CD1c-positive myeloid dendritic cell (primary cell): ENCODE measurements at regions not wholly inside any gene's neighbourhood (a gene's known extent, or its start where the extent isn't known, plus 50 kb on each side); places are given as distances from the start of the nearest gene placed in this dataset.
A peak's percentile ranks its signal among the peaks of the same experiment; 100 is the strongest.
"Not testable (repeated sequence)": the region's sequence is repeated elsewhere in the genome, so short reads cannot be mapped to it uniquely, and the experiment has no call there.

Experiments
- DNase-seq: peaks from one replicate; pipeline ENCODE4 v3.0.0-alpha.2; 2016; ENCODE audit errors: extremely low spot score

- DNase-seq = no peak
Measured at GRCh38 chr5:67985686-67986387, 229.7 kb upstream of the PIK3R1 start.

GRCh38 chr5:67984546-67984945 lies 231.0 kb upstream of the PIK3R1 start:
- no peak for DNase-seq

- peak; percentile 50 for DNase-seq
Measured at GRCh38 chr5:67983251-67984110, 232.1 kb upstream of the PIK3R1 start.

GRCh38 chr5:67982160-67982559 lies 233.4 kb upstream of the PIK3R1 start:
- DNase-seq = not testable (repeated sequence)

GRCh38 chr5:67978171-67978570 lies 237.4 kb upstream of the PIK3R1 start:
- no peak for DNase-seq

- peak; percentile 68 for DNase-seq
Measured at GRCh38 chr5:67976891-67977601, 238.5 kb upstream of the PIK3R1 start.

- DNase-seq = no peak
Measured at GRCh38 chr5:67976181-67976580, 239.4 kb upstream of the PIK3R1 start.

GRCh38 chr5:67974471-67974870 lies 241.1 kb upstream of the PIK3R1 start:
- no peak for DNase-seq

GRCh38 chr5:67974054-67974453 lies 241.5 kb upstream of the PIK3R1 start:
- no peak for DNase-seq

GRCh38 chr5:67971971-67972821 lies 243.4 kb upstream of the PIK3R1 start:
- peak; percentile 31 for DNase-seq

GRCh38 chr5:67971223-67971830 lies 244.2 kb upstream of the PIK3R1 start:
- DNase-seq = peak; percentile 14

- no peak for DNase-seq
Measured at GRCh38 chr5:67969631-67970030, 245.9 kb upstream of the PIK3R1 start.

GRCh38 chr5:67969176-67969575 lies 246.4 kb upstream of the PIK3R1 start:
- DNase-seq = no peak

GRCh38 chr5:67966712-67967111 lies 248.8 kb upstream of the PIK3R1 start:
- DNase-seq = no peak

GRCh38 chr5:67964619-67965018 lies 250.9 kb upstream of the PIK3R1 start:
- no peak for DNase-seq

- no peak for DNase-seq
Measured at GRCh38 chr5:67963789-67964519, 251.6 kb upstream of the PIK3R1 start.

- no peak for DNase-seq
Measured at GRCh38 chr5:67960939-67961338, 254.6 kb upstream of the PIK3R1 start.

GRCh38 chr5:67957374-67957773 lies 258.2 kb upstream of the PIK3R1 start:
- no peak for DNase-seq

GRCh38 chr5:67954351-67954750 lies 261.2 kb upstream of the PIK3R1 start:
- DNase-seq = no peak

- no peak for DNase-seq
Measured at GRCh38 chr5:67942421-67942820, 273.1 kb upstream of the PIK3R1 start.
